Ascending aorta (tissue), 2 donors: ENCODE measurements at regions not wholly inside any gene's neighbourhood (a gene's known extent, or its start where the extent isn't known, plus 50 kb on each side); places are given as distances from the start of the nearest gene placed in this dataset.
"Not testable (repeated sequence)": the region's sequence is repeated elsewhere in the genome, so short reads cannot be mapped to it uniquely, and the experiment has no call there.

Experiments
- DNase-seq, 2 donors: peaks; one replicate each; pipeline ENCODE4 v3.0.0-alpha.2; 2019; ENCODE audit warnings: low spot score in 2 of 2
- H3K27ac ChIP-seq, 2 donors: fragments of 200-600 bp; sonication (generic); one replicate each; pipeline ENCODE4 v1.5.1; 2016 to 2017; ENCODE audit warnings: mild to moderate bottlenecking in 1 of 2
- H3K27me3 ChIP-seq: fragments of 200-600 bp; sonication (generic); one replicate; pipeline ENCODE4 v1.5.1; 2017
- H3K36me3 ChIP-seq, 2 donors: fragments of 200-600 bp; sonication (generic); one replicate each; pipeline ENCODE4 v1.5.1; 2016
- H3K4me1 ChIP-seq, 2 donors: fragments of 200-600 bp; sonication (generic); one replicate each; pipeline ENCODE4 v1.5.1; 2016 to 2017; ENCODE audit warnings: mild to moderate bottlenecking in 1 of 2
- H3K4me3 ChIP-seq, 2 donors: fragments of 200-600 bp; sonication (generic); one replicate each; pipeline ENCODE4 v1.5.1; 2016 to 2017; ENCODE audit warnings: mild to moderate bottlenecking in 1 of 2
- H3K9me3 ChIP-seq, 2 donors: fragments of 200-600 bp; sonication (generic); one replicate each; pipeline ENCODE4 v1.5.1; 2016
- intact Hi-C: fragments of 100-400 bp; cut with DNase I; formaldehyde crosslinking; loops from one replicate; pipeline ENCODE4 v1.15.1; 2023
- TF ChIP-seq, protein P1 (sequence below), 3 experiments: fragments of 200-600 bp in 2 of 3; fragments of 450-650 bp in 1 of 3; sonication (generic) in 2 of 3; IDR thresholded peaks; one replicate each; pipeline ENCODE4 v1.5.1; 2016 to 2019; ENCODE audit warnings: antibody characterized with exemption in 3 of 3, mild to moderate bottlenecking in 1 of 3, moderate library complexity in 1 of 3

DNA sequence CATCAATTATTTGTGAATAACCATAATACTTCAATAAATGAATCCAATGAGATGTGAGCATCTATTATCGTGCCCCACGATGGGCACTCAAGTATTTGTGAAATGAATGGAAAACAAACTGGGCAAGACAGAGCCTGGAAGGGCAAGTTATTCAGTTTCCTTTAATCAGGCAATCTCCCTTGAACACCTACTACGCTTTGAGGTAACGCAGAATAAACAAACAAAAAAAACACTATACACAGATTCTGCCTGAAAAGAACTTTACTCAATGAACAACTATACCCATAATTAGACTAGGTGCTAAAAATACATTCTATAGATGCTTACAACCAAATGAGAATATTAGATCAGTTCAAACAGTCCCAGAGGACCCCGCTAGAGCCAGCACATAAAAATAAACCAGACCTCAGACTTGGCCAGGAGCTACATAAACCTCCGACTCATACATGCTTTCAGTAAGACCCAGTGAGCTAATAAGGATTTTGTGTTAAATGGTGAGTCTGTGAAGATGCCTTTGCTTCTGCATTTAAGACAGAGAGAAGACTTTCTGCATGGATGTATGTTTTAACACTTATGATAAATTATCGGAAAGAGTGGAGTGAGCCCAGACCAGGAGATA lies 121.3 kb downstream of the MPP7 start:
- peaks cover 5 to 12% of the 10 kb centered on the region in 2 donors for H3K4me1 ChIP-seq
- intact Hi-C loops: no loop called here
- no peaks in the 10 kb centered on the region for H3K27me3 ChIP-seq
- no peak overlapping the region for H3K4me3 ChIP-seq
- H3K36me3 ChIP-seq: no peaks in the 10 kb centered on the region
- H3K9me3 ChIP-seq: no peaks in the 10 kb centered on the region
- DNase-seq: no peak
- H3K27ac ChIP-seq: peak overlapping the region in 1 of 2 donors; percentile 30
- TF ChIP-seq, protein P1, sequence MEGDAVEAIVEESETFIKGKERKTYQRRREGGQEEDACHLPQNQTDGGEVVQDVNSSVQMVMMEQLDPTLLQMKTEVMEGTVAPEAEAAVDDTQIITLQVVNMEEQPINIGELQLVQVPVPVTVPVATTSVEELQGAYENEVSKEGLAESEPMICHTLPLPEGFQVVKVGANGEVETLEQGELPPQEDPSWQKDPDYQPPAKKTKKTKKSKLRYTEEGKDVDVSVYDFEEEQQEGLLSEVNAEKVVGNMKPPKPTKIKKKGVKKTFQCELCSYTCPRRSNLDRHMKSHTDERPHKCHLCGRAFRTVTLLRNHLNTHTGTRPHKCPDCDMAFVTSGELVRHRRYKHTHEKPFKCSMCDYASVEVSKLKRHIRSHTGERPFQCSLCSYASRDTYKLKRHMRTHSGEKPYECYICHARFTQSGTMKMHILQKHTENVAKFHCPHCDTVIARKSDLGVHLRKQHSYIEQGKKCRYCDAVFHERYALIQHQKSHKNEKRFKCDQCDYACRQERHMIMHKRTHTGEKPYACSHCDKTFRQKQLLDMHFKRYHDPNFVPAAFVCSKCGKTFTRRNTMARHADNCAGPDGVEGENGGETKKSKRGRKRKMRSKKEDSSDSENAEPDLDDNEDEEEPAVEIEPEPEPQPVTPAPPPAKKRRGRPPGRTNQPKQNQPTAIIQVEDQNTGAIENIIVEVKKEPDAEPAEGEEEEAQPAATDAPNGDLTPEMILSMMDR (IDR thresholded peaks at IDR 0.05): no peak

DNA sequence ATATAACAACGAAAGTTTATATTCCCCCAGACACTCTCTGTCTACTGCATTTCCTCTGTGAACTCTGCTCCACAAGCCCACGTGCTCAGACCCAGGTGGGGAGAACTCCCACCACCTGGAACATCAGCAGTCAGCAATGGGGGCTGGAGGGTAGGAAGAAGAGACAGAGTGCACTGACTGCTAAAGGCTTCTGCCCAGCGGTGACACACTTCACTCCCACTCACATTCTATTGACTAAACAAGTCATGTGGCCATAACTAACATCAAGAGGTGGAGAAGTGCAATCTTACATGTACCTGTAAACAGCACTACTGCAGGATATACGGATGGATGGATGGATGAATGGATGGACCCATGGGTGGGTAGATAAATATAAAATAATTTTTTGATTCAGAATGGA lies 122.2 kb downstream of the MPP7 start:
- Histone ChIP-seq H3K4me1 (peaks cover 5 to 12% of the 10 kb centered on the region in 2 donors), H3K27ac (no peak overlapping the region), H3K9me3 (no peaks in the 10 kb centered on the region), H3K4me3 (no peak overlapping the region), H3K27me3 (no peaks in the 10 kb centered on the region), H3K36me3 (no peaks in the 10 kb centered on the region)
- no peak for DNase-seq
- TF ChIP-seq, protein P1 (IDR thresholded peaks at IDR 0.05): no peak
- intact Hi-C loops: no loop called here

DNA sequence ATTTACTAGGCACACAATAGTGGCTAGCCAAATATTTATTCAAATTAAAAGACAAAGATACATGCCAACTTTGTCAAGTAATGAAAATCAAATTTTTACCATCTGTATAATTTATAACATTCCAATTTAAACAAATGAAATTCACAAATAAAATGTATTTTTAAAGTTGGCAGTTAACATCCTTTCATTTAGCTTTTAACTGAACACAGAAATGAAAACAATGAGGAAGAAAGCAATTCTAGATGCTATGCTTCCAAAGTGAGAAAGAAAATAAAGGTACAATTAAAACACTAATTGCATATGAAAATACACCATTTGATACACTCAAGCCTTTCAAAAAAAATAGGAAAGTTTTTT lies 123.1 kb downstream of the MPP7 start:
- intact Hi-C loops: loop anchor here (2.0 to 10.0 kb wide), 6 partner anchors 61 to 621 kb away; no protein-coding TSS in a partner anchor
- H3K27me3 ChIP-seq: no peaks in the 10 kb centered on the region
- TF ChIP-seq, protein P1 (IDR thresholded peaks at IDR 0.05): no peak
- H3K9me3 ChIP-seq: no peaks in the 10 kb centered on the region
- no peak overlapping the region for H3K27ac ChIP-seq
- H3K36me3 ChIP-seq: no peaks in the 10 kb centered on the region
- H3K4me3 ChIP-seq: no peak overlapping the region
- DNase-seq: no peak
- peaks cover 5 to 12% of the 10 kb centered on the region in 2 donors for H3K4me1 ChIP-seq

DNA sequence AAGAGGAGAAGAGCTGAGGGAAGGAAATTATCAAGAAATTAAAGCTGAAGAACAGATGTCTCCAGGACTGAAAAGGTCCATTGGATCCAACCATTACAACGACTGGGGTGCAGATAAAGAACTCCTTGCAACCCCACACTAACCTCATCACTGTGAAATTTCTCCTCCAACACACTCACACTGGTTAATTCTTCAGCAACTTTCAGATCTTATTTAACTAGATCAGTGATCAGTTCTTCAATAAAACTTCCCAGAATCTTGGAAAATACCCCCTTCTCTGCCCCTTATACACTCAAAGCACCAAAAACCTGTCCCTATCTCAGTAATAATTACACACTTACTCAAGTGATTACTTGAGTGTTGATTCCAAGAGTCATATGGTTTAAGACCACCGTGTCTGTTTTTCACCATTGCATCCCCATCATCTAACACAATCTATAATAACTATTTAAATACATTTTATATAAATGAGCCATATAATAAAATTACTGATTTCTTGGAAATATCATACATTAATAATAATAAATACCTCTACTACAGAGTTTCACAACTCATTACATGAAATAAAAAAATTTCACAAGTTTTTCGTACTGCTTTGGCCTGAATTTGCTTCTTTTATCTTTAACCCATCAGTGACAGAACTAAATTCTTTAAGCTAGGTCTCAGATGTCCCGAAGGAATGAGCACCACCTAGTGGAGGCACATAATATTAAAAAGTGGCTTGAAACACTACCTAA lies 123.7 kb downstream of the MPP7 start:
- no peak for DNase-seq
- TF ChIP-seq, protein P1 (IDR thresholded peaks at IDR 0.05): peak; percentile 48 to 72 (median 61)
- Histone ChIP-seq H3K4me1 (peaks cover 5 to 12% of the 10 kb centered on the region in 2 donors), H3K36me3 (no peaks in the 10 kb centered on the region), H3K4me3 (peak overlapping the region in 1 of 2 donors; percentile 53), H3K27me3 (no peaks in the 10 kb centered on the region), H3K27ac (peak overlapping the region in 1 of 2 donors; percentile 60), H3K9me3 (no peaks in the 10 kb centered on the region)
- intact Hi-C loops: loop anchor here (2.0 to 10.0 kb wide), 6 partner anchors 62 to 620 kb away; no protein-coding TSS in a partner anchor

DNA sequence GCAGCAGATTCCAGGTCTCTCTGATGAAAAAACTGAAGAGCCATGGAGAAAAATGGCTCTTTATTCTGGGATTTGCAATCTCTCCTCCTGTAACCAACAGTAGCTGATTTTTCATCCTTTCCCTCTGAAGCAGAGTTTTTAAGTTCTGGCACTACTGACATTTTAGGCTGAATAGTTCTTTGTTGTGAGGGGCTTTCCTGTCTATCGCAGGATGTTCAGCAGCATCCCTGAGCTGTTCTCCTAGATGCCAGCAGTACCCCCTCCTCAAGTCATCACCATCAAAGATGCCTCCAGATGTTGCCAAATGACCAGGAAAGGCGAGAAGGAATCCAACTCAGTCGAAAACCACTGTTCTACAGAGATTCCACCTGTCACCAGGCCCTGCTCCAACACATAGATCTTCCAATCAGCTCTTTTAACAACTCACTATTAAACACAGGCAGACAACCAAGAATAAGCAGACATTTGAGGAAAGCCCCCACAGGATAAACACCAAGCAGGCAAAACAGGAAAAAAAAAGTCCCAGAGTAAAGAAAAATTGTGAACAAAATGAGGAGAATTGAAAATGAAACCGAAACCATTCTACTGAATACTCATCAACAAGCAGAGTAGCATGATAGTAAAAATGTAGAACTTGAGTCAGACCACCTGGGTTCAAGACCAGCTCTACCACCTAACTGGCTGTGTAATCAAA lies 124.8 kb downstream of the MPP7 start:
- peak overlapping the region; percentile 41 to 53 for H3K4me3 ChIP-seq
- H3K36me3 ChIP-seq: no peaks in the 10 kb centered on the region
- no peak for DNase-seq
- TF ChIP-seq, protein P1 (IDR thresholded peaks at IDR 0.05): no peak
- H3K27me3 ChIP-seq: no peaks in the 10 kb centered on the region
- no peaks in the 10 kb centered on the region for H3K9me3 ChIP-seq
- peaks cover 5 to 8% of the 10 kb centered on the region in 2 donors for H3K4me1 ChIP-seq
- intact Hi-C loops: loop anchor here (2.0 to 10.0 kb wide), 6 partner anchors 63 to 619 kb away; no protein-coding TSS in a partner anchor
- peak overlapping the region; percentile 56 to 60 for H3K27ac ChIP-seq

DNA sequence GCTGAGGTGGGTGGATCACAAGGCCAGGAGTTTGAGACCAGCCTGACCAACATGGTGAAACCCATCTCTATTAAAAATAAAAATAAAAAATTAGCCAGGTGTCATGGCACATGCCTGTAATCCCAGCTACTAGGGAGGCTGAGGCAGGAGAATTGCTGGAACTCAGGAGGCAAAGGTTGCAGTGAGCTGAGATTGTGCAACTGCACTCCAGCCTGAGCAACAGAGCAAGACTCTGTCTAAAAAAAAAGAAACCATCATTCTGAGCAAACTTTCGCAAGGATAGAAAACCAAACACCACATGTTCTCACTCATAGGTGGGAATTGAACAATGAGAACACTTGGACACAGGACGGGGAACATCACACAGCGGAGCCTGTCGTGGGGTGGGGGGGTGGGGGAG lies 126.4 kb downstream of the MPP7 start:
- DNase-seq, H3K9me3 ChIP-seq, H3K36me3 ChIP-seq, H3K27ac ChIP-seq, H3K4me3 ChIP-seq, H3K4me1 ChIP-seq, H3K27me3 ChIP-seq: not testable (repeated sequence)
- intact Hi-C loops: loop anchor here (5.0 to 10.0 kb wide), 3 partner anchors 208 to 392 kb away; no protein-coding TSS in a partner anchor
